Glutamatergic neuron (in vitro differentiated cells): ENCODE measurements at regions not wholly inside any gene's neighbourhood (a gene's known extent, or its start where the extent isn't known, plus 50 kb on each side); places are given as distances from the start of the nearest gene placed in this dataset.

Experiments
- DNase-seq: peaks from one replicate; pipeline ENCODE4 v3.0.0; 2022
- H3K27ac Mint-ChIP-seq: one replicate; pipeline ENCODE4 v1.8.0; 2020; ENCODE audit warnings: mild to moderate bottlenecking, mixed read lengths, inconsistent platforms; ENCODE audit not compliant: unreplicated experiment
- H3K27me3 Mint-ChIP-seq: one replicate; pipeline ENCODE4 v1.8.0; 2020; ENCODE audit warnings: mild to moderate bottlenecking, moderate library complexity, mixed read lengths, inconsistent platforms; ENCODE audit not compliant: unreplicated experiment
- H3K36me3 Mint-ChIP-seq: one replicate; pipeline ENCODE4 v1.8.0; 2020; ENCODE audit warnings: mild to moderate bottlenecking, mixed read lengths, inconsistent platforms; ENCODE audit not compliant: unreplicated experiment
- H3K4me1 Mint-ChIP-seq: one replicate; pipeline ENCODE4 v1.8.0; 2020; ENCODE audit warnings: mild to moderate bottlenecking, low read depth, mixed read lengths, inconsistent platforms; ENCODE audit not compliant: unreplicated experiment
- H3K4me3 Mint-ChIP-seq: one replicate; pipeline ENCODE4 v1.8.0; 2020; ENCODE audit warnings: mild to moderate bottlenecking, mixed read lengths, inconsistent platforms; ENCODE audit not compliant: unreplicated experiment
- H3K9me3 Mint-ChIP-seq: one replicate; pipeline ENCODE4 v1.8.0; 2020; ENCODE audit warnings: mild to moderate bottlenecking, moderate library complexity, mixed read lengths, inconsistent platforms; ENCODE audit not compliant: unreplicated experiment
- CTCF ChIP-seq: fragments of 200-600 bp; sonication (generic); IDR thresholded peaks from one replicate; pipeline ENCODE4 v1.5.0; 2021; ENCODE audit not compliant: partially characterized antibody, unreplicated experiment

GRCh38 chr3:146658841-146659240 is 53.7 kb upstream of the PLSCR5 start:
- peaks cover 6% of the 10 kb centered on the region for H3K36me3 Mint-ChIP-seq
- peaks cover 2% of the 10 kb centered on the region for H3K9me3 Mint-ChIP-seq

GRCh38 chr3:146655333-146655996 is 50.3 kb upstream of the PLSCR5 start:
- no peak for DNase-seq
- H3K27me3 Mint-ChIP-seq = no peaks in the 10 kb centered on the region
- H3K4me1 Mint-ChIP-seq = peaks cover 10% of the 10 kb centered on the region
- no peaks in the 10 kb centered on the region for H3K9me3 Mint-ChIP-seq
- H3K4me3 Mint-ChIP-seq = no peak overlapping the region
- no peak overlapping the region for H3K27ac Mint-ChIP-seq
- peaks cover 6% of the 10 kb centered on the region for H3K36me3 Mint-ChIP-seq
- peak; percentile 19 for TF ChIP-seq CTCF

More at GRCh38 chr3:146658841-146659240, 53.7 kb upstream of the PLSCR5 start:
- peaks cover 6% of the 10 kb centered on the region for H3K4me1 Mint-ChIP-seq
- DNase-seq = no peak
- no peaks in the 10 kb centered on the region for H3K27me3 Mint-ChIP-seq
- no peak overlapping the region for H3K27ac Mint-ChIP-seq
- no peak overlapping the region for H3K4me3 Mint-ChIP-seq
- TF ChIP-seq CTCF = no peak
